ENCODE measurements at regions not wholly inside any gene's neighbourhood (a gene's known extent, or its start where the extent isn't known, plus 50 kb on each side); places are given as distances from the start of the nearest gene placed in this dataset.

DNA sequence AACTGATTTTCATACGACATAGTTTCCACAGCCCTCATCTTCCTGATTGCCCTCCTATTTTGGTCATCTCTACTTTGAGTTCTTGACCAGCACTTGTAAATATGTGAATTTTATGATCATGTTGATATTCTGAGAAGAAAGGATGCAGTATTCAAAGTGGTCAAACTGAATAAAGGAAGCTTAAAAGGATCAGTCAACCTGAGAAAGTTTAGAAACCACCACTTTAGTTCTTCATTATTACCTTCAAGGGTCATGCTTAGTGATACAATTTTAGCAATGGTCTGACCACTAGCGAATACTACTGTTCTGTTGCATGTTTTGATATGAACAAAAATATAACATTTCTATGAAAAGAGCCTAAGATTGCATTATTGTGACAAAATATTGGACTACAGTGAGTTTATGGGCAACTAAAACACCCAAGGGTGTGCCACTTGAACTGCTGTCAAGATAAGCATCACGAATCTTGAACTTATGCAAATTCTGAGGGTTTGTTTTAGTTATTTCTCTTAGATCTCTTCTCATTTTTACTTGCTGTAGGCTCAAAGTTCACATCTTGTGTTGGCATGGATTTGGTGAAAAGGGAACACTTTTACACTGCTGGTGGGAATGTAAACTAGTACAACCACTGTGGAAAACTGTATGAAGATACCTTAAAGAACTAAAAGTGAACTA, 247.7 kb downstream of the IPMK start:
- DNase-seq (ENCODE audit: low read depth): no peak
- H3K4me3 ChIP-seq (ENCODE audit: low read depth, low read length): no peak overlapping the region
- TF ChIP-seq, protein P1, sequence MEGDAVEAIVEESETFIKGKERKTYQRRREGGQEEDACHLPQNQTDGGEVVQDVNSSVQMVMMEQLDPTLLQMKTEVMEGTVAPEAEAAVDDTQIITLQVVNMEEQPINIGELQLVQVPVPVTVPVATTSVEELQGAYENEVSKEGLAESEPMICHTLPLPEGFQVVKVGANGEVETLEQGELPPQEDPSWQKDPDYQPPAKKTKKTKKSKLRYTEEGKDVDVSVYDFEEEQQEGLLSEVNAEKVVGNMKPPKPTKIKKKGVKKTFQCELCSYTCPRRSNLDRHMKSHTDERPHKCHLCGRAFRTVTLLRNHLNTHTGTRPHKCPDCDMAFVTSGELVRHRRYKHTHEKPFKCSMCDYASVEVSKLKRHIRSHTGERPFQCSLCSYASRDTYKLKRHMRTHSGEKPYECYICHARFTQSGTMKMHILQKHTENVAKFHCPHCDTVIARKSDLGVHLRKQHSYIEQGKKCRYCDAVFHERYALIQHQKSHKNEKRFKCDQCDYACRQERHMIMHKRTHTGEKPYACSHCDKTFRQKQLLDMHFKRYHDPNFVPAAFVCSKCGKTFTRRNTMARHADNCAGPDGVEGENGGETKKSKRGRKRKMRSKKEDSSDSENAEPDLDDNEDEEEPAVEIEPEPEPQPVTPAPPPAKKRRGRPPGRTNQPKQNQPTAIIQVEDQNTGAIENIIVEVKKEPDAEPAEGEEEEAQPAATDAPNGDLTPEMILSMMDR (IDR thresholded peaks at IDR 0.05; ENCODE audit: control insufficient read depth, extremely low read depth, insufficient read depth): no peak

DNA sequence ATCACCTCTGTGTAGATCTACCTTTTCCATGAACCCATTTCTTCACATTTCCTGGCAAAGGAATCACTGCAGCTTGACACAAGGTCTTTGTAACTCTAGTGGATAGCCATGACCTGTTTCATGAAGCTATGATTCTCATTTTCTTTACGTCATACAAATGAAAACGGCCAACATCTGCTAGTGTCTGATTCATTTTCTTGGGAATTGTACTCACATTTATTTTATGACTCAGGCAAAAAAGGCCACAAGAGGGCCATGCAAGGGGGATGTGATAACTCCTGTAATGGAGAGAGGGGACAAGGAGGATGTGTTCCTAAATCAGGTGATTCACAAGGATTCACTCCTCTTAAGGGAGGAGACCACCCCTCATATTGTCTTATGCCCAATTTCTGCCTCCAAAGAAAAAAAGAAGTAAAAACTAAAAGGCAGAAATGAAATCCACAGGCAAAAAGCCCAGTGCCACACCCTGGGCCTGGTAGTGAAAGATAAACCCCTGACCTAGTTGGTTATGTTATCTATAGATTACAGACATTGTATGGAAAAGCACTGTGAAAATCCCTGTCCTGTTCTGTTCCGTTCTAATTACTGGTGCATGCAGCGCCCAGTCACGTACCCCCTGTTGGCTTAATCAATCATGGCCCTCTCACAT, 249.9 kb downstream of the IPMK start:
- no peak overlapping the region for H3K4me3 ChIP-seq (ENCODE audit: low read depth, low read length)
- TF ChIP-seq, protein P1 (IDR thresholded peaks at IDR 0.05; ENCODE audit: control insufficient read depth, extremely low read depth, insufficient read depth): no peak
- no peak for DNase-seq (ENCODE audit: low read depth)

DNA sequence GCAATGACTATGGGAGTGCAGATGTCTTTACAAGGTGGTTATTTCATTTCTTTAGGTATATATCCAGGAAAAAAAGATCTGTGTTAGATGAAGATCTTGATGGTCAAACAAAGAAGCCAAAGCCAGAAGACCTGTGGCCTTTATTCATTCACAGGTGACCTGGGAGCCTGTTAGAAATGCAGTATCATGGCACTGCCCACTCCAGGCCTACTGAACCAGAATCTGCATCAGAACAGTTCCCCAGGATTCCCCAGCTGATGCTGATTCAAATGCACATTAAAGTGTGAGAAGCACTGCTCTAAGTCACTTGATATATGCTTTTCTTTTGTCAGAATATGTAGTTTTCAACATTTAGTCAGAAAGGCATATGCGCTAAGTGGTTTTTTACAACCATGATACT, 251.1 kb downstream of the IPMK start:
- DNase-seq (ENCODE audit: low read depth): no peak
- TF ChIP-seq, protein P1 (IDR thresholded peaks at IDR 0.05; ENCODE audit: control insufficient read depth, extremely low read depth, insufficient read depth): no peak

DNA sequence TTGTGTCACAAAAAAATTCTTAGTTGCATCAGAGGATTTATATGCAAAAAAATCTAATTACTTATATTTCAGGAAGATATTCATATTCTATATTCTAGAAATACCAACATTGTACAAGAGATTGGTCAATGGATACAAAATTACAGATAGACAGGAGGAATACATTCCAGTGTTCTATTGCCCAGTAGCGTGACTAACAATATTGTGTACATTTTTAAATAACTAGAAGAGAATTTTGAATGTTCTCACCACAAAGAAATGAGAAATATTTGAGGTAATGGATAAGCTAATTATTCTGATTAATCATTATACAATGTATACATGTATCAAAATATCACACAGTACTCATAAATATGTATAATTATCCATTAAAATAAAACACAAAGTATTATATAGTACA, 253.3 kb downstream of the IPMK start:
- DNase-seq (ENCODE audit: low read depth): no peak
- TF ChIP-seq, protein P1 (IDR thresholded peaks at IDR 0.05; ENCODE audit: control insufficient read depth, extremely low read depth, insufficient read depth): no peak
- H3K4me3 ChIP-seq (ENCODE audit: low read depth, low read length): no peak overlapping the region

More for the DNA sequence above, 251.1 kb downstream of the IPMK start:
- H3K4me3 ChIP-seq (ENCODE audit: low read depth, low read length): no peak overlapping the region

DNA sequence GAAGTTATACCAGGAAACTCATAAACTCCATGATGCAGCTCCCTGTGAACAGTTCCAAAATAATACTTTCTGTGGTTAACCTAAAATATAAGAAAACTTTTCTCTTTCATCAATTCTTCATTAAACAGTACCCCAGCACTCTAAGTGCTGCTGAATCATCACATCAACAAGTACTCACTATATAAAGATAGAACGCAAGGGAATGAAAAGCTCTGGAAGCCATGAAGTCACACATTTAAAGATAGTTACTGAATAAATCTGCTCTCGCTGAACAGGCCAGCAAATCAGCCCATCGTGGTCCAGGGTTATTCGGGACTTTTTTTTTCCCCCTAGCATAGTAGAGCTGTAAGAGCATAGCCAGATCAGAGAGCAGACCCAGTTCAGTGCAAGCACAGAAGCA, 254.3 kb downstream of the IPMK start:
- TF ChIP-seq, protein P1 (IDR thresholded peaks at IDR 0.05; ENCODE audit: control insufficient read depth, extremely low read depth, insufficient read depth): no peak
- DNase-seq (ENCODE audit: low read depth): no peak
- H3K4me3 ChIP-seq (ENCODE audit: low read depth, low read length): no peak overlapping the region

DNA sequence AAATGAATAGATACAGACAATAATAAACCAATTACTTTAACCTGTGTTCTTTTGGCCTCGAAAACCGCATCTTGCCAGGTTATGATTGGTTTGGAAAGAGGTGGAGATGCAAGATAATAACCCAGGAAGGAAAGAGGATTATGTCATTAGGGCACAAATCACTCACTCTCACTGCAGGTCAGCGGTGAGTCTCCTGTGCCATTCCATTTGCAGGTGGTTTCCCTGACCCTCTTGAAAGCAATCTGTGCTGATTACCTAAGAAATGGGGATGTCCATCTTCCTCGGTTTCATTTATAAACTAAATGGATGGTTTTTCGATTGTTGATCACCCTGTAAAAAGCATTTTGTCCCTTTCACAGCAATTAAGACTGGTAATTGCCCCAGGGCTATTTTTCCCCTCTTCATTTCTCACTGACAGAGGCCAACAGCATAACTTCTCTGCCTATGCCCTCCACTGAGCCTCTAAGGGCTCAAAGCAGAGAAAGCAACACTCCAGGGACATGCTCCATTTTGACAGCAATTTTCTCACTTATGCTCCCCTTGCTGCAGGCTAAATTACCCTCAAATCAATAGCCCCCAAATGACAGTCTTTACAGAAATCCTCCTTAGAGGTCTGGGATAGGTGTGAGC, 257.5 kb downstream of the IPMK start:
- H3K4me3 ChIP-seq (ENCODE audit: low read depth, low read length): no peak overlapping the region
- TF ChIP-seq, protein P1 (IDR thresholded peaks at IDR 0.05; ENCODE audit: control insufficient read depth, extremely low read depth, insufficient read depth): no peak
- DNase-seq (ENCODE audit: low read depth): no peak
